Large intestine (tissue), 3 donors: ENCODE measurements at regions not wholly inside any gene's neighbourhood (a gene's known extent, or its start where the extent isn't known, plus 50 kb on each side); places are given as distances from the start of the nearest gene placed in this dataset.

Source experiments
- DNase-seq, 2 donors: peaks; one replicate each; pipeline versions ENCODE4 v3.0.0 to v3.0.0-alpha.2; 2013
- H3K27ac ChIP-seq: one replicate; pipeline ENCODE4 v1.5.1; 2013; ENCODE audit warnings: low read length
- H3K27me3 ChIP-seq: 2 replicates; pipeline ENCODE4 v1.6.1; 2013; ENCODE audit warnings: low read length; ENCODE audit not compliant: control insufficient read depth, insufficient read depth
- H3K36me3 ChIP-seq: 2 replicates; pipeline ENCODE4 v1.6.1; 2013; ENCODE audit warnings: low read length; ENCODE audit not compliant: control insufficient read depth, insufficient read depth
- H3K4me1 ChIP-seq: one replicate; pipeline ENCODE4 v1.6.1; 2013; ENCODE audit warnings: low read length; ENCODE audit not compliant: control insufficient read depth, insufficient read depth
- H3K4me3 ChIP-seq: one replicate; pipeline ENCODE4 v1.5.1; 2013; ENCODE audit warnings: low read length
- H3K9me3 ChIP-seq: one replicate; pipeline ENCODE4 v1.6.1; 2013; ENCODE audit warnings: mild to moderate bottlenecking, low read depth, low read length, moderate library complexity; ENCODE audit not compliant: control insufficient read depth
- WGBS: methylation state at CpG from one replicate; pipeline ENCODE4 v1.1.5; 2013; ENCODE audit warnings: low lambda C conversion rate; ENCODE audit not compliant: insufficient coverage; 5-methylcytosine and 5-hydroxymethylcytosine counted together

DNA sequence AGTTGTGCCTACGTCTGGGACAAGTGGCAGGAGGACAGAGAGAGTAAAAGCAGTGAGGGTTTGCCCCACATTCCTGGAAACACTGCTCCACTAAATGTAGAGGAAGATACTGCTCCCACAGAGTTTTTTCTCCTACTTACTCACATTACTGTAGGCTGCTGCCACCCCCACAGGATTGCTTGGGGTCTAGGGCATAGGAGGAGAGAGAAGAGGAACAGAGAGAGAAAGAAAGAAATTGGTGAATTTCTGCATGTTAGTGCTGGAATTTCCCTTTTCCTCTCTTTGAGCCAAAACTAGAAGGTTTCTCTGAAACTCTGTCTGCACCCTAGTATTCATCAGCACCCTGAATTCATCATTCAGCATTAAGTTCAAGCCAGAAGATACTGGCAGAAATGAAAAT, 397.9 kb downstream of the INHBA start:
- no peak overlapping the region for H3K4me3 ChIP-seq

GRCh38 chr7:41303709-41304108, 399.2 kb downstream of the INHBA start:
- H3K4me1 ChIP-seq, result no peaks in the 10 kb centered on the region
- no peak for DNase-seq
- no peaks in the 10 kb centered on the region for H3K36me3 ChIP-seq
- no peaks in the 10 kb centered on the region for H3K9me3 ChIP-seq
- H3K27me3 ChIP-seq, result no peaks in the 10 kb centered on the region
- WGBS, result 94% methylated on average over 2 of the region's 4 CpGs
- no peak overlapping the region for H3K27ac ChIP-seq
- H3K4me3 ChIP-seq, result no peak overlapping the region

More for the DNA sequence above, 397.9 kb downstream of the INHBA start:
- no CpG with 5 or more reads among the region's 1 CpG for WGBS
- DNase-seq, result no peak
- H3K36me3 ChIP-seq, result no peaks in the 10 kb centered on the region
- no peaks in the 10 kb centered on the region for H3K9me3 ChIP-seq
- no peaks in the 10 kb centered on the region for H3K4me1 ChIP-seq
- H3K27me3 ChIP-seq, result no peaks in the 10 kb centered on the region
- H3K27ac ChIP-seq, result no peak overlapping the region

DNA sequence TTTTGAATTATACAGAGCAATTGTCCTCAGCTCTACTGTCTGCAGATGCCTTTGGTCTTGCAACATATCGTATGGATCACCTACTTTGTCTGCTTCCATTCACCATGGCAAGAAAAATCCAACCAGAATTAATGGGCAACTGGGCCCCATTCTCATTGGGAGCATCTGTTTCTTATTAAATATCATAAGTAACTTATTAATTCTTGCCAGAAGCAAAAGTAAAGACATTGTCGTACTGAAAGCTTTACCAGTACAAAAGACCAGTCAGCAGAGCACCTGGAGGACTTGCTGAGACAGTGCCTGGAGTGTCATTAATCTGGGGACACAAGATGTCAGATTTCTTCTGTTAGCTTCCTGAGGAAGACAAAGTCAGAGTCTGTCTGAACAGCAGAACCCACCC, 404.5 kb downstream of the INHBA start:
- Histone ChIP-seq H3K4me3 (no peak overlapping the region), H3K9me3 (no peaks in the 10 kb centered on the region), H3K27me3 (no peaks in the 10 kb centered on the region), H3K4me1 (no peaks in the 10 kb centered on the region), H3K27ac (no peak overlapping the region), H3K36me3 (no peaks in the 10 kb centered on the region)
- DNase-seq, result no peak
- no CpG with 5 or more reads among the region's 2 CpGs for WGBS

- H3K27ac ChIP-seq, result no peak overlapping the region
- H3K27me3 ChIP-seq, result no peaks in the 10 kb centered on the region
- no peak for DNase-seq
- H3K4me3 ChIP-seq, result no peak overlapping the region
- H3K9me3 ChIP-seq, result no peaks in the 10 kb centered on the region
- no CpG with 5 or more reads among the region's 6 CpGs for WGBS
- no peaks in the 10 kb centered on the region for H3K36me3 ChIP-seq
- H3K4me1 ChIP-seq, result no peaks in the 10 kb centered on the region
These were observed 405.7 kb downstream of the INHBA start for GRCh38 chr7:41297166-41297565.

DNA sequence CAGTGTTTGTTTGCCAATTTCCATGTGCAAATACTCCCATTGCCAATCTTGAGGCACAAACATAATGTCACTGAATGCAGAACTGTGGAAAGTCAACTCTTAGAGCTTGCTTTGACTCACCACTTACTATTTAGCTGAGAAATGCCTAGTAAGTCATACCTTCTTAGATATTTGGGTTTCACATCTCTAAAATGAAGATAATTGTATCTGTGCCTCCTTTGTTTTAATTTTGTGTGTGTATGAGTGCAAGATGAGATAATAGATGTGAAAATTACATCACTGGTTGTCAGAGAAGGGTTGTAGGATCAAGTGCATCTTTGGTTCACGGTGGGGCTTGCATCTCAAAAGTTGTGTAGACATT, 407.5 kb downstream of the INHBA start:
- DNase-seq, result no peak
- H3K36me3 ChIP-seq, result no peaks in the 10 kb centered on the region
- no CpG with 5 or more reads among the region's 1 CpG for WGBS
- H3K4me1 ChIP-seq, result no peaks in the 10 kb centered on the region
- no peaks in the 10 kb centered on the region for H3K9me3 ChIP-seq
- H3K4me3 ChIP-seq, result no peak overlapping the region
- H3K27me3 ChIP-seq, result no peaks in the 10 kb centered on the region
- H3K27ac ChIP-seq, result no peak overlapping the region

DNA sequence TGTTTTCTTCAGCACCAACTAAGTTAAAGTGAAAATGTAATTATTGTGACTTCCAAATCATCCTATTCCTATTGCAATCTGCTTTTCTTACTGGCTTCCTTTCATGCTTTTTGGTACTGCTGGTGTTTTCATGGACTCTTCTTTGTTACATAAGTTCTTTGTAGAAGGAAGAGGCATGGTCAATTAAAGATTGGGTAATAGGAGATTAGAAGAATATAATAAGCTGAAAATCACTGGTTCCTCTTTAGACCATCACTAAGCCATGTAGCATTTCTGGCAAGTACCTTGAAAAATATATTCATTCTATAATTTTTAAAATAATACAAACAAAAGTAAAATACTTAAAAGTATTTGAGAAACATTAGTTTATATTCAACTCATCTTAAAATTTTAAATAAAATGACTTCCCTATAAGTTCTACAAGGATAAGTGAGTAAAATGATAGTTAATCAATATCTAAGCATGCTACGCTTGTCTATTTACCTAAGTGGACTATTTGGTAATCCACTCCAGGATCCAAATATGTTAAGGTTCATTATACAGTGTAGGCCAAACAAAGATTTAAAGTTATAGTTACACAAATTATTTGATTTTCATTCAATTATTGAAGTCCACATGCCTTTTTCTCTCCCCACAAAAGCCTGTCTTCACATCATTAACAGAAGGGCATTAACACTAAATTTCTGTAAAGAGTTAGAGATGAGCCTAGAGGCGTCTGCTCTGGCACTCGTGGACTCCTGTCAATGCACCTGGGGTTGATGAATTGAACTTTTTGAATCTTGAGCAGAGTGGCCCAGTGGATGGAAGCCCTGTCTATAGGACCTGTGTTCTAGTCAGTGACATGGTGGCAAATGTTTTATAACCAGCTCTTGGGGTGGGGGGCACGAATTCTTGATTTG, 408.1 kb downstream of the INHBA start:
- DNase-seq, result no peak
- no peaks in the 10 kb centered on the region for H3K4me1 ChIP-seq
- no peak overlapping the region for H3K4me3 ChIP-seq
- H3K36me3 ChIP-seq, result no peaks in the 10 kb centered on the region
- H3K9me3 ChIP-seq, result no peaks in the 10 kb centered on the region
- no peaks in the 10 kb centered on the region for H3K27me3 ChIP-seq
- WGBS, result no CpG with 5 or more reads among the region's 4 CpGs
- H3K27ac ChIP-seq, result no peak overlapping the region

DNA sequence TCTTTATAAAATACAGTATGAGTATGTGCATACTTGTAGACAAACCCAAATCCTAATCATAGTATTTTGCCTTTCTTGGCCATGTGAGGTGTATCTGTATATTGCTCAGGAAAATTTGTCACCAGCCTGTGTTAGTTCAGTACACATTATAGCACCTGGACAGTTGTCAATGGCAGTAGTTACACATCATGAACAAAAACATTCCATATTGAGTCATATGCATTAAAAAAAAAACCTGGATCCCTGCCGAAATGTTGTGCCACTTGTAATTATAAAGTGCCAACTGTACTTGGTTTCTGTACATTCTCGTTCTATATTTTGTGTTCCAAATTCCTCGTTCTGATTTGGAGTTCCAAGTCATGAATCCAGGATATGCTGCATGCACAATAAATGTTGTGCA, 410.4 kb downstream of the INHBA start:
- Histone ChIP-seq H3K4me3 (no peak overlapping the region), H3K36me3 (no peaks in the 10 kb centered on the region), H3K4me1 (no peaks in the 10 kb centered on the region), H3K27ac (no peak overlapping the region), H3K27me3 (no peaks in the 10 kb centered on the region), H3K9me3 (no peaks in the 10 kb centered on the region)
- DNase-seq, result no peak
- WGBS, result 83% methylated on average over 1 of the region's 3 CpGs

GRCh38 chr7:41287559-41288335, 415.1 kb downstream of the INHBA start:
- Histone ChIP-seq H3K9me3 (no peaks in the 10 kb centered on the region), H3K27ac (no peak overlapping the region), H3K4me1 (no peaks in the 10 kb centered on the region), H3K36me3 (no peaks in the 10 kb centered on the region), H3K27me3 (no peaks in the 10 kb centered on the region), H3K4me3 (no peak overlapping the region)
- WGBS, result no CpG with 5 or more reads among the region's 2 CpGs
- DNase-seq, result no peak

GRCh38 chr7:41280491-41280890, 422.4 kb downstream of the INHBA start:
- no peaks in the 10 kb centered on the region for H3K27me3 ChIP-seq
- no peak overlapping the region for H3K4me3 ChIP-seq
- no peaks in the 10 kb centered on the region for H3K36me3 ChIP-seq
- H3K4me1 ChIP-seq, result no peaks in the 10 kb centered on the region
- H3K9me3 ChIP-seq, result no peaks in the 10 kb centered on the region
- H3K27ac ChIP-seq, result no peak overlapping the region
- no peak for DNase-seq
- 95% methylated on average over 3 of the region's 5 CpGs for WGBS

DNA sequence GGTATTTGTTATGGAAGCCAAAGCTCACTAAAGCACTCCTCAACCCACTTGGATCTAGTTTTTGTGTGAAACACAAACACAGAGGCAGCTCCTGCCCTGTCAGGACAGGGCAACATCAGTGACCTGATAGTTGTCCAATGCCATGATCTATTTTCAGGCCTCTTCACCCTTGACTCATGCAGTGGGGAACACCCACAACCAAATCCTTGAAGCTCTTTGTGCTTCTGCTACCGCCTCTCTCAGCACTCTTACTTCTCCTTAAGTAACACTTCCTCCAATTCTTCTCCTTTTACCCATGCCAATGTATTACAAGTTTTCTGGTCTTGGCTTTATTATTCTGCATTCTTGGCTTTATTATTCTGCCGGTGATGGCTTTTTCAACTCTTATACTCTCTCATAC, 425.3 kb downstream of the INHBA start:
- H3K4me3 ChIP-seq, result no peak overlapping the region
- H3K9me3 ChIP-seq, result no peaks in the 10 kb centered on the region
- no peak overlapping the region for H3K27ac ChIP-seq
- no peak for DNase-seq
- no peaks in the 10 kb centered on the region for H3K27me3 ChIP-seq
- H3K36me3 ChIP-seq, result no peaks in the 10 kb centered on the region
- H3K4me1 ChIP-seq, result no peaks in the 10 kb centered on the region
- 100% methylated on average over 2 of the region's 2 CpGs for WGBS
